ENCODE measurements at regions not wholly inside any gene's neighbourhood (a gene's known extent, or its start where the extent isn't known, plus 50 kb on each side); places are given as distances from the start of the nearest gene placed in this dataset.

GRCh38 chr10:58901092-58901646 lies 275.3 kb upstream of the PHYHIPL start:
- Histone ChIP-seq H3K27ac (no peak overlapping the region), H3K36me3 (no peaks in the 10 kb centered on the region), H3K4me3 (ENCODE audit: low read depth, low read length) (no peak overlapping the region), H3K9me3 (ENCODE audit: severe bottlenecking) (no peaks in the 10 kb centered on the region), H3K27me3 (ENCODE audit: insufficient read depth, low read depth, severe bottlenecking) (no peaks in the 10 kb centered on the region)
- no peak for DNase-seq
- TF ChIP-seq CTCF (IDR thresholded peaks at IDR 0.05; ENCODE audit: low read depth, low read length): no peak

DNA sequence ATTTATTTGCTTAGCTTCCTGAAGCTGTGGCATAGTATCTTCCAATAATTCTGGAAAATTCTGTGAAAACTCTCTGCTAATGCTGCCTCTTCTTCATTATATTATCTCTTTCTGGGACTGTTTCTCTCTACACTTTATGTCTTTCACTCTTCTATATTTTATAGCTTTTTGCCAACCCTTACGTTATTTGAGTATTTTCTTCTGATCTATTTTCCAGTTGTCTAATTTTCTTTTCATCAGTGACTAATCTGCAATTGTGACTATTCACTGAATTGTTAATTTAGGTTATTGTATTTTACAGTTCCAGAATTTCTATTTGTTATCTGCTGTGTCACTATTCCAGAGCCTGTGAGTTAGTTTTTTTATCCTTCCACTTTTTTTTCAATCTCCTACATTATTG lies 273.4 kb upstream of the PHYHIPL start:
- no peaks in the 10 kb centered on the region for H3K9me3 ChIP-seq (ENCODE audit: severe bottlenecking)
- no peaks in the 10 kb centered on the region for H3K27me3 ChIP-seq (ENCODE audit: insufficient read depth, low read depth, severe bottlenecking)
- no peak overlapping the region for H3K27ac ChIP-seq
- no peaks in the 10 kb centered on the region for H3K36me3 ChIP-seq
- H3K4me3 ChIP-seq (ENCODE audit: low read depth, low read length): no peak overlapping the region
- no peak for DNase-seq
- TF ChIP-seq CTCF (IDR thresholded peaks at IDR 0.05; ENCODE audit: low read depth, low read length): no peak

- Histone ChIP-seq H3K9me3 (ENCODE audit: severe bottlenecking) (no peaks in the 10 kb centered on the region), H3K4me3 (ENCODE audit: low read depth, low read length) (no peak overlapping the region), H3K27me3 (ENCODE audit: insufficient read depth, low read depth, severe bottlenecking) (no peaks in the 10 kb centered on the region), H3K36me3 (no peaks in the 10 kb centered on the region), H3K27ac (no peak overlapping the region)
- TF ChIP-seq CTCF (IDR thresholded peaks at IDR 0.05; ENCODE audit: low read depth, low read length): no peak
- DNase-seq: no peak
These were observed 266.6 kb upstream of the PHYHIPL start for GRCh38 chr10:58909881-58910280.

DNA sequence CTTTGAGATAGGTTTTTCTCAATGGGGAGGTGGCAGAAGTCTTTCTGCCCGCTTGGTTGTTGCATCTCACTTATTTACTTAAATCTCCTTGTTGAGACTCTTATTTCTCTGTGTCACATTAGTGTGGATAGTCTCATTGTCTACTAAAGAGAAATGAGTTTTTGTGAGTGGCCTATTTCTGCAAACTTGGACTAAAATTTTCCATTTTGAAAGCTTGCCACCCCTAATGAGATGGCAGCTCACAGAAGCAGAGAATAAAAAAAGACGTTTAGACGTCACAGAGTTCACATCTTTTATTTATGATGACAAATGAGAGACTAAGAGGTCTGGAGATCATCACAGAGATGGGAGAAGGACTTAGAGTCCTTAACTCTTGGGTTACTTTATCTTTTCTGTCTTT lies 262.7 kb upstream of the PHYHIPL start:
- no peaks in the 10 kb centered on the region for H3K9me3 ChIP-seq (ENCODE audit: severe bottlenecking)

DNA sequence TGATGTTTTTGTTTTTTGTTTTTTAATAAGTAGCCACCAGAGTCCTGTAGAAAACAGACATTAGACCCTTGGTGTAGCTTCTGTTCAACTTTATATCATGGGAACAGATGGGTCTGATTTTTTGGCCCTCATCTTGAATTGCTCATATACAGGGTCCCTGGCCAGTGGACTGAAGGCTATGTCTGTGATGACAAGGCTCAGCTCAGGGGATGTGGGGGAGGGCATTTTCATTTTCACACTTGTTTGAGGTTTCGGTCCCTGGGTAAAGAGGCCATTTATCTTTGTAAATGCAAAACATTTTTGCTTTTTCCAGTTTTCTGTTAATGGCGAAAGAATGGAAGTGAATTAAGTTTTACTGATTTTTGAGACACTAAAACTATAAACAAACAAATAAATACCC lies 257.6 kb upstream of the PHYHIPL start:
- H3K9me3 ChIP-seq (ENCODE audit: severe bottlenecking): no peaks in the 10 kb centered on the region
- TF ChIP-seq CTCF (IDR thresholded peaks at IDR 0.05; ENCODE audit: low read depth, low read length): no peak
- no peaks in the 10 kb centered on the region for H3K27me3 ChIP-seq (ENCODE audit: insufficient read depth, low read depth, severe bottlenecking)
- no peaks in the 10 kb centered on the region for H3K36me3 ChIP-seq
- no peak for DNase-seq
- no peak overlapping the region for H3K27ac ChIP-seq
- H3K4me3 ChIP-seq (ENCODE audit: low read depth, low read length): no peak overlapping the region

More for the DNA sequence above, 262.7 kb upstream of the PHYHIPL start:
- no peak for TF ChIP-seq CTCF (IDR thresholded peaks at IDR 0.05; ENCODE audit: low read depth, low read length)
- Histone ChIP-seq H3K4me3 (ENCODE audit: low read depth, low read length) (no peak overlapping the region), H3K27ac (no peak overlapping the region), H3K27me3 (ENCODE audit: insufficient read depth, low read depth, severe bottlenecking) (no peaks in the 10 kb centered on the region), H3K36me3 (no peaks in the 10 kb centered on the region)
- no peak for DNase-seq
